CD4-positive, alpha-beta T cell treated with Interleukin-2 at 100 ng/mL for 4 hours (primary cell): ENCODE measurements at regions not wholly inside any gene's neighbourhood (a gene's known extent, or its start where the extent isn't known, plus 50 kb on each side); places are given as distances from the start of the nearest gene placed in this dataset.

Source experiments
- DNase-seq: peaks from one replicate; pipeline ENCODE4 v3.0.0-alpha.2; 2020; ENCODE audit warnings: low spot score

GRCh38 chr10:57535306-57535705 is 732.4 kb downstream of the IPMK start:
- DNase-seq = no peak

GRCh38 chr10:57513637-57514036 is 754.1 kb downstream of the IPMK start:
- no peak for DNase-seq

- DNase-seq = no peak
Measured at GRCh38 chr10:57507788-57508187, 759.9 kb downstream of the IPMK start.

GRCh38 chr10:57506414-57507094 is 761.1 kb downstream of the IPMK start:
- DNase-seq = no peak

- no peak for DNase-seq
Measured at GRCh38 chr10:57494486-57494885, 773.2 kb downstream of the IPMK start.

- DNase-seq = no peak
Measured at GRCh38 chr10:57482259-57482658, 785.4 kb downstream of the IPMK start.

- DNase-seq = no peak
Measured at GRCh38 chr10:57472823-57473619, 794.7 kb downstream of the IPMK start.

GRCh38 chr10:57468894-57469432 is 798.7 kb downstream of the IPMK start:
- DNase-seq = no peak

GRCh38 chr10:57465155-57465554 is 802.5 kb downstream of the IPMK start:
- no peak for DNase-seq

- DNase-seq = no peak
Measured at GRCh38 chr10:57460540-57460939, 807.2 kb downstream of the IPMK start.

GRCh38 chr10:57457972-57458512 is 809.7 kb downstream of the IPMK start:
- no peak for DNase-seq

GRCh38 chr10:57430376-57430775 is 837.3 kb downstream of the IPMK start:
- DNase-seq = no peak

GRCh38 chr10:57420881-57421280 is 846.8 kb downstream of the IPMK start:
- no peak for DNase-seq

- no peak for DNase-seq
Measured at GRCh38 chr10:57418476-57418875, 849.2 kb downstream of the IPMK start.

GRCh38 chr10:57395923-57396322 is 871.8 kb downstream of the IPMK start:
- DNase-seq = no peak

GRCh38 chr10:57367412-57367811 is 900.3 kb downstream of the IPMK start:
- DNase-seq = no peak

- no peak for DNase-seq
Measured at GRCh38 chr10:57362811-57363210, 904.9 kb downstream of the IPMK start.

- no peak for DNase-seq
Measured at GRCh38 chr10:57353403-57354003, 914.2 kb downstream of the IPMK start.

- DNase-seq = no peak
Measured at GRCh38 chr10:57351076-57351475, 916.6 kb downstream of the IPMK start.

- DNase-seq = no peak
Measured at GRCh38 chr10:57341294-57341693, 926.4 kb downstream of the IPMK start.

GRCh38 chr10:57338823-57339558 is 928.7 kb downstream of the IPMK start:
- DNase-seq = peak; percentile 28

- no peak for DNase-seq
Measured at GRCh38 chr10:57336865-57337264, 930.8 kb downstream of the IPMK start.
